GM12864 (cell line): ENCODE measurements at regions not wholly inside any gene's neighbourhood (a gene's known extent, or its start where the extent isn't known, plus 50 kb on each side); places are given as distances from the start of the nearest gene placed in this dataset.
"Not testable (repeated sequence)": the region's sequence is repeated elsewhere in the genome, so short reads cannot be mapped to it uniquely, and the experiment has no call there.

Experiments
- DNase-seq: peaks from one replicate; pipeline ENCODE4 v3.0.0-alpha.2; 2011; ENCODE audit warnings: low read depth
- H3K4me3 ChIP-seq: 2 replicates; pipeline ENCODE4 v1.5.1; 2011; ENCODE audit warnings: mild to moderate bottlenecking, low read depth, low read length, control low read depth
- TF ChIP-seq, protein P1 (sequence below): IDR thresholded peaks from 2 replicates; pipeline ENCODE4 v1.5.1; 2011; ENCODE audit warnings: low read depth, mild to moderate bottlenecking, moderate library complexity, low read length, control low read depth, inconsistent platforms; ENCODE audit errors: missing control alignments

DNA sequence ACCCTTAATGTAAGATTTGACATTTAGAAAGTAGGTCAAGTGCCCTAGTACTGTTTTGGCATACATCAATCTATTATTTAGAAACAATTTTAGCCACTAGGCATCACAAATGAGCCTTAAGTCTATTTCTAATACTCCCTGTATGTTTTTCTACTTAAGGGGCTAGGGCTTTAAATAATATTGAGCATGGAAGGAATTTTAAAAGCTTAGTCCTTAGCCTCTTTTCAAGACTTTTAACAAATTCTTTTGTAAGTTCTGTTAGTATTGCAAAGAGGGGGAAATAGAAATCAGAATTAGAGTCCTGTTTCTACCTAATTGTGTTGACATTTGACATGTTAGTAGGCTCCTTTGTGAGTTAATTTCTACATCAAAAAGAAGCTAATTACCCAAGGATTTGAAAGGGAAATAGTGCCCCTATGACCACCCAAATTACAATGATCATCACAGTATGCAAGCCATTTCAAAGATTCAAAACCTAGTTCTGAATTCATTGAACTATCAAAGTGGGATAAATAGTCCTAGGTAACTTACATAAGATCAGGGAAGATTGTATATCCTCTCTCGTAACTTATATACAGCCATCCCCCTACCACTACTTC is 647.8 kb upstream of the ACO1 start:
- no peak overlapping the region for H3K4me3 ChIP-seq
- TF ChIP-seq, protein P1, sequence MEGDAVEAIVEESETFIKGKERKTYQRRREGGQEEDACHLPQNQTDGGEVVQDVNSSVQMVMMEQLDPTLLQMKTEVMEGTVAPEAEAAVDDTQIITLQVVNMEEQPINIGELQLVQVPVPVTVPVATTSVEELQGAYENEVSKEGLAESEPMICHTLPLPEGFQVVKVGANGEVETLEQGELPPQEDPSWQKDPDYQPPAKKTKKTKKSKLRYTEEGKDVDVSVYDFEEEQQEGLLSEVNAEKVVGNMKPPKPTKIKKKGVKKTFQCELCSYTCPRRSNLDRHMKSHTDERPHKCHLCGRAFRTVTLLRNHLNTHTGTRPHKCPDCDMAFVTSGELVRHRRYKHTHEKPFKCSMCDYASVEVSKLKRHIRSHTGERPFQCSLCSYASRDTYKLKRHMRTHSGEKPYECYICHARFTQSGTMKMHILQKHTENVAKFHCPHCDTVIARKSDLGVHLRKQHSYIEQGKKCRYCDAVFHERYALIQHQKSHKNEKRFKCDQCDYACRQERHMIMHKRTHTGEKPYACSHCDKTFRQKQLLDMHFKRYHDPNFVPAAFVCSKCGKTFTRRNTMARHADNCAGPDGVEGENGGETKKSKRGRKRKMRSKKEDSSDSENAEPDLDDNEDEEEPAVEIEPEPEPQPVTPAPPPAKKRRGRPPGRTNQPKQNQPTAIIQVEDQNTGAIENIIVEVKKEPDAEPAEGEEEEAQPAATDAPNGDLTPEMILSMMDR: no peak
- no peak for DNase-seq

DNA sequence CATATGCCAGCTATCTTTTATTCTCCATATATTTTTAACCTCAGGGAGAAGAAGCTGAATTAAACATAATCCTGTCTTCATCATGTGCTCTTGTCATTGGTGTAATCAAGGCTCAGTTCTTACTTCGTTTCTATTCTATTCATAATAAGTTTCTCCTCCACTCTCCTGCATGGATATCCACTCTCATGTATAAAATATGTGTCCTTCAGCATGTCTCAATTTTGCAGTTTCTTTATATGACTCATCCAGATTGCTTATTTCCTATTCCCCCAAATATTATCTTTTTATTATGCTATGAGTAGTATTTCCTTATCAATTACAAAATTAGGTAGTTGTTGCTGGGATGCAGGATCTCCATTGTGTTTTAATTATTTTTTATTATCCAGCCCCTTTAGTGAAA is 643.7 kb upstream of the ACO1 start:
- no peak overlapping the region for H3K4me3 ChIP-seq
- DNase-seq: no peak
- TF ChIP-seq, protein P1: no peak

DNA sequence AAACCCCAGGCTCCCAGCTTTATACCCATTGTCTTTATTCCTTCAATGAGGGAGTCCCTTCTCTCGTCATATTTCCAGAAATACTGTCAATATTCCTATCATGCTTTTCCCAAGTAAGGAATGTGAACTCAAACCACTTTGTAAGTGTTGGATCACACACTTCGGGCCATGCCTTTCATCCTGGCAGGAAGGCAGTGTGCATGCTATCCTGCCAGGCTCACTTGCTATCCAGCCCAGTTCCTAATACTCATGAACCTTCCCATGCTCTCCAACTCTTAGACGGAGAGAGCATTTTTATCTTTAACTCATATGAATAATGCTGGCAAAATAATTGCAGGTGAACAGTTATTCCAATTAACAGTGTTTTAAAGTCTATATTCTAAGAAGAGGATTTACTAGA is 639.9 kb upstream of the ACO1 start:
- no peak overlapping the region for H3K4me3 ChIP-seq
- TF ChIP-seq, protein P1: no peak
- DNase-seq: no peak

DNA sequence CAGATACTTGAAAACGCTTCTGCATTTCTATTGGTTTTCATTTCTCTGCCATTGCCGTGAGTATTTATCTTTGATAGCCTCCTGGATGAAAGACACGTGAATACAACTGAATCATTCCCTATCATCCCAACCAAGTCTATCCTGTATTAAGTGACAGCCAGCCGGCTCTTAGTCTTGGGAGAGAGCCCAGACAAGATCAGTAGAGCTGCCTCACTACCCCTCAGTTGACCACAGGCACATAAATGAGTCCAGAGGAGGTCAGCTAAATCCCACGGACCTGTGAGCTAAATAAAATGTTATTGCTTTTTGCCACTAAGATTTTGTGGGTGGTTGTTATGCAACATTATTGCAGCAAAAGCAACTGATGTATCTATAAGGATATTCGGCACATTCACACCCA is 639.0 kb upstream of the ACO1 start:
- H3K4me3 ChIP-seq: no peak overlapping the region
- DNase-seq: no peak
- TF ChIP-seq, protein P1: no peak

DNA sequence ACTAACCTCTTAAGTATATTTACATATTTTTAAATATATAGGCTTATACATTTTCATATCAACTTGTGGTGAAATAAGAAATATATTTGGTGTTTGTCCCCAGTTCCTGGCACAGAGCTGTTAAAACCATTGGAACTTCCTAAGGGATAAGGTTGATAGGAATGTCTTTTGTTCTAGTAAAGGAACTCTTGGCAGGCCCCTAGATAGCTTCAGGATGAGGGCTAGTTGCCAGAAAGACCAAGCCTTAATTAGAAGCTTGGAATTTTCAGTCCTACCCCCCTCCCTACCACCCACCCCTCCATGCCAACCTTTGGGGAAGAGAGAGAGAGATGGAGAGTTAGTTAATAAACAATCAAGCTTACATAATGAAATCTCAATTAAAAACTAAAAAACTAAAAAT is 638.6 kb upstream of the ACO1 start:
- TF ChIP-seq, protein P1: no peak

DNA sequence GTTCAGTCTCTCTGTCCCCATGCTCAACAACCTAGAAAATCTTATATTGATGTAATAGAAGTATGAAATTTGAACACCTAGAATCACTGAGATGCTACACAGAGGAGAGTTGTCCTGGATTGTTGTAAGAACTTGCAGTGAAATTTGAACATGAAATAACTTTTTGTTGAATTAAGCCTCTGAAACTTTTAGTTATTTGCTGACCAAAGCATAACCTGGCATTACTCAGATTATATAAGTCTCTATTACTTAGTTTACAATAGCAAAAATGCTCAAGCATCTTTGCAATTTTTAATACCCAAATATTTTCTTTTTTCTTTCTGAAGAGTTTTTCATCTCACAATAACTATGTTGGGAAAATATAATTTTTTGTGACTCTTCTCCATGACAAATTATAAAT is 630.7 kb upstream of the ACO1 start:
- TF ChIP-seq, protein P1: no peak
- no peak for DNase-seq
- no peak overlapping the region for H3K4me3 ChIP-seq

More for the DNA sequence above, 638.6 kb upstream of the ACO1 start:
- no peak for DNase-seq
- H3K4me3 ChIP-seq: no peak overlapping the region

DNA sequence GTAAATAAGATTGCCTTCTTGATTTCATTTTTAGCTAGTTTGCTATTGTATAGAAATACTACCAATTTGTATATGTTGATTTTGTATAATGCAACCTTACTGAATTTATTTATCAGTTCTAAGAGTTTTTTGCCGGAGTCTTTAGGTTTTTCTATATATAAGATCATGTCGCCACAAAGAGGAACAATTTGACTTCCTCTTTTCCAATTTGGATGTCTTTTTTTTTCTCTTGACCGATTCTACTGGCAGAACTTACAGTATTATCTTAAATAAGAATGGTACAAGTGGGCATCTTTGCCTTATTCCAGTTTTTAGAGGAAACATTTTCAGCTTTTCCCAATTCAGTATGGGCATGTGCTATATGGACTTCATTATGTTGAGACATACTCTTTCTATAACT is 624.7 kb upstream of the ACO1 start:
- no peak for DNase-seq
- TF ChIP-seq, protein P1: no peak
- H3K4me3 ChIP-seq: no peak overlapping the region

DNA sequence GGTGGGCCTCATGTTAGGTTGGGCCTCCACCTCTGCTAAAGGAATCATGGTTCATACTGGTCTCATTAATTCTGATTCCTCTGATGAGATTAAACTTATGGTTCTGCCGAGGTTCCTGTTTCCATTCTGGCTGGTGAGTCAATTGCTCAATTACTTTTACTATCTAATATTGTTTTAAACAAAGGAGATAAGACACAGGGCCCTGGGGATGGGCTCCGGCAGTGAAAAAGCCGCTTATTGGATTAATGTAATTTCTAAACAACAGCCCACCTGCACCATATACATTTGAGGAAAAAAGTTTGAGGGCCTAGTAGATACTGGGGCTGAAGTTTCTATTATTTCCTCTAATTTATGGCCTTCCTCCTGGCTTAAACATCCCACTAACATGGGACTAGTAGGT is 610.4 kb upstream of the ACO1 start:
- not testable (repeated sequence) for H3K4me3 ChIP-seq, DNase-seq
